ENCODE measurements at regions not wholly inside any gene's neighbourhood (a gene's known extent, or its start where the extent isn't known, plus 50 kb on each side); places are given as distances from the start of the nearest gene placed in this dataset.

DNA sequence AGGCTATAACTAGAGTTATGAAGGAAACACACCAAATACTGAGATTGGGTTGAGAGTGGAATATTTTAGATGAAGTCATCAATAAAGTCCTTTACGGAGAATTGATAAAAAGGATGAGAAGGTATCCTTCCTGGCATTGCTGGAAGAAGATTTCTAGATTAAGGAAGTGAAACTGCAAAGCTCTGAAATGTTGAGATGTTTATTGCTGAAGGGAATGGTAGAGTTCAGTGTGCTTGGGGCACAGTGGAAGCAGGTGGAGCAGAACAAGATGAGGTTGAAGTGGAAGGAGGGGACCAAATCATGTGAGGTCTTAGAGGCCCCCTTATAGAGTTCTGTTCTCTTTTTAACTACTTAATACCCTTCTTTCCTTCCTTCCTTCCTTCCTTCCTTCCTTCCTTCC, 848.5 kb downstream of the RAB28 start:
- no peak for TF ChIP-seq RFX5 (IDR thresholded peaks at IDR 0.05)
- TF ChIP-seq, protein P1, sequence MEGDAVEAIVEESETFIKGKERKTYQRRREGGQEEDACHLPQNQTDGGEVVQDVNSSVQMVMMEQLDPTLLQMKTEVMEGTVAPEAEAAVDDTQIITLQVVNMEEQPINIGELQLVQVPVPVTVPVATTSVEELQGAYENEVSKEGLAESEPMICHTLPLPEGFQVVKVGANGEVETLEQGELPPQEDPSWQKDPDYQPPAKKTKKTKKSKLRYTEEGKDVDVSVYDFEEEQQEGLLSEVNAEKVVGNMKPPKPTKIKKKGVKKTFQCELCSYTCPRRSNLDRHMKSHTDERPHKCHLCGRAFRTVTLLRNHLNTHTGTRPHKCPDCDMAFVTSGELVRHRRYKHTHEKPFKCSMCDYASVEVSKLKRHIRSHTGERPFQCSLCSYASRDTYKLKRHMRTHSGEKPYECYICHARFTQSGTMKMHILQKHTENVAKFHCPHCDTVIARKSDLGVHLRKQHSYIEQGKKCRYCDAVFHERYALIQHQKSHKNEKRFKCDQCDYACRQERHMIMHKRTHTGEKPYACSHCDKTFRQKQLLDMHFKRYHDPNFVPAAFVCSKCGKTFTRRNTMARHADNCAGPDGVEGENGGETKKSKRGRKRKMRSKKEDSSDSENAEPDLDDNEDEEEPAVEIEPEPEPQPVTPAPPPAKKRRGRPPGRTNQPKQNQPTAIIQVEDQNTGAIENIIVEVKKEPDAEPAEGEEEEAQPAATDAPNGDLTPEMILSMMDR (IDR thresholded peaks at IDR 0.05), result no peak
- no peak for TF ChIP-seq POLR2A (IDR thresholded peaks at IDR 0.05; ENCODE audit: low read length)
- no peak for TF ChIP-seq EP300 (IDR thresholded peaks at IDR 0.05)
- no peak for TF ChIP-seq MYC (IDR thresholded peaks at IDR 0.05; ENCODE audit: borderline replicate concordance, low read length)
- TF ChIP-seq, protein P2, sequence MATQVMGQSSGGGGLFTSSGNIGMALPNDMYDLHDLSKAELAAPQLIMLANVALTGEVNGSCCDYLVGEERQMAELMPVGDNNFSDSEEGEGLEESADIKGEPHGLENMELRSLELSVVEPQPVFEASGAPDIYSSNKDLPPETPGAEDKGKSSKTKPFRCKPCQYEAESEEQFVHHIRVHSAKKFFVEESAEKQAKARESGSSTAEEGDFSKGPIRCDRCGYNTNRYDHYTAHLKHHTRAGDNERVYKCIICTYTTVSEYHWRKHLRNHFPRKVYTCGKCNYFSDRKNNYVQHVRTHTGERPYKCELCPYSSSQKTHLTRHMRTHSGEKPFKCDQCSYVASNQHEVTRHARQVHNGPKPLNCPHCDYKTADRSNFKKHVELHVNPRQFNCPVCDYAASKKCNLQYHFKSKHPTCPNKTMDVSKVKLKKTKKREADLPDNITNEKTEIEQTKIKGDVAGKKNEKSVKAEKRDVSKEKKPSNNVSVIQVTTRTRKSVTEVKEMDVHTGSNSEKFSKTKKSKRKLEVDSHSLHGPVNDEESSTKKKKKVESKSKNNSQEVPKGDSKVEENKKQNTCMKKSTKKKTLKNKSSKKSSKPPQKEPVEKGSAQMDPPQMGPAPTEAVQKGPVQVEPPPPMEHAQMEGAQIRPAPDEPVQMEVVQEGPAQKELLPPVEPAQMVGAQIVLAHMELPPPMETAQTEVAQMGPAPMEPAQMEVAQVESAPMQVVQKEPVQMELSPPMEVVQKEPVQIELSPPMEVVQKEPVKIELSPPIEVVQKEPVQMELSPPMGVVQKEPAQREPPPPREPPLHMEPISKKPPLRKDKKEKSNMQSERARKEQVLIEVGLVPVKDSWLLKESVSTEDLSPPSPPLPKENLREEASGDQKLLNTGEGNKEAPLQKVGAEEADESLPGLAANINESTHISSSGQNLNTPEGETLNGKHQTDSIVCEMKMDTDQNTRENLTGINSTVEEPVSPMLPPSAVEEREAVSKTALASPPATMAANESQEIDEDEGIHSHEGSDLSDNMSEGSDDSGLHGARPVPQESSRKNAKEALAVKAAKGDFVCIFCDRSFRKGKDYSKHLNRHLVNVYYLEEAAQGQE (IDR thresholded peaks at IDR 0.05), result no peak
- no peak for TF ChIP-seq HOXB5 (CRISPR knock-in tag; IDR thresholded peaks at IDR 0.05)
- TF ChIP-seq SMC3 (IDR thresholded peaks at IDR 0.05), result no peak
- TF ChIP-seq POLR2AphosphoS2 (conservative IDR thresholded peaks at IDR 0.05; ENCODE audit: low read length), result no peak
- no peak for TF ChIP-seq MAFK (IDR thresholded peaks at IDR 0.05; ENCODE audit: partially characterized antibody)
- no peak for TF ChIP-seq ESRRA (IDR thresholded peaks at IDR 0.05; ENCODE audit: borderline replicate concordance, low read length)
- no peak for TF ChIP-seq GATA3 (IDR thresholded peaks at IDR 0.05; ENCODE audit: borderline replicate concordance)
- TF ChIP-seq HDAC2 (IDR thresholded peaks at IDR 0.05), result no peak
- no peak for TF ChIP-seq RAD21 (conservative IDR thresholded peaks at IDR 0.05 in 1 of 2, IDR thresholded peaks at IDR 0.05 in 1 of 2)
